Ovary (tissue), 7 donors: ENCODE measurements at regions not wholly inside any gene's neighbourhood (a gene's known extent, or its start where the extent isn't known, plus 50 kb on each side); places are given as distances from the start of the nearest gene placed in this dataset.

Source experiments
- DNase-seq, 5 donors: peaks; one replicate each; pipeline ENCODE4 v3.0.0-alpha.2; 2019 to 2020
- H3K27ac ChIP-seq, 2 donors: fragments of 200-600 bp; one replicate each; pipeline versions ENCODE4 v1.5.1 to v1.8.0; 2019 to 2022
- H3K27me3 ChIP-seq: fragments of 200-600 bp; one replicate; pipeline ENCODE4 v1.8.0; 2022
- H3K36me3 ChIP-seq: fragments of 200-600 bp; sonication (generic); one replicate; pipeline ENCODE4 v1.5.1; 2019
- H3K4me1 ChIP-seq: one replicate; pipeline ENCODE4 v1.8.1; 2013; ENCODE audit warnings: mild to moderate bottlenecking, moderate library complexity; ENCODE audit not compliant: insufficient read depth
- H3K4me3 ChIP-seq: fragments of 200-600 bp; sonication (generic); one replicate; pipeline ENCODE4 v1.5.1; 2017
- H3K9me3 ChIP-seq, 2 donors: fragments of 200-600 bp in 1 of 2; sonication (generic) in 1 of 2; one replicate each; pipeline versions ENCODE4 v1.5.1 to v1.8.1; 2013 to 2019; ENCODE audit warnings: mild to moderate bottlenecking in 1 of 2, moderate library complexity in 1 of 2
- CTCF ChIP-seq, 3 donors: fragments of 450-650 bp in 2 of 3; fragments of 200-600 bp in 1 of 3; IDR thresholded peaks; one replicate each; pipeline versions ENCODE4 v1.5.1 to v1.8.0; 2016 to 2022; ENCODE audit warnings: antibody characterized with exemption in 3 of 3, mild to moderate bottlenecking in 1 of 3
- EP300 ChIP-seq: sonication (generic); formaldehyde crosslinking; IDR thresholded peaks from one replicate; pipeline ENCODE4 v1.6.1; 2017; ENCODE audit warnings: antibody characterized with exemption
- POLR2A ChIP-seq: fragments of 450-650 bp; IDR thresholded peaks from one replicate; pipeline ENCODE4 v1.6.1; 2017; ENCODE audit warnings: antibody characterized with exemption, mild to moderate bottlenecking, moderate library complexity
- WGBS, 3 donors: extraction: QIAGEN DNeasy Blood & Tissue Kit in 1 of 3; methylation state at CpG; one replicate each; pipeline versions ENCODE4 v1.1.5 to v1.1.7; 2013 to 2017; 5-methylcytosine and 5-hydroxymethylcytosine counted together
- intact Hi-C, 4 donors: fragments of 100-400 bp; cut with DNase I; formaldehyde crosslinking; loops; one replicate each; pipeline versions ENCODE4 v1.11.0 to v1.15.1; 2022 to 2023
- donor health status: DM: no; HTN: no; CAD: no; lungs with moderate emphysema.
- donor health status: DM: no; HTN: no; CAD: no.
- donor health status: Bipolar disorder and iron deficiency.
- donor health status: DM: no; HTN: no; CAD: no.
- donor health status: DM: yes; HTN: yes; CAD: no.

GRCh38 chr12:28967426-28967825 is 181.7 kb upstream of the FAR2 start:
- intact Hi-C loops: no loop called here
- TF ChIP-seq POLR2A (no peak), EP300 (no peak), CTCF (IDR thresholded peaks at IDR 0.05) (no peak)
- H3K9me3 ChIP-seq: no peaks in the 10 kb centered on the region
- DNase-seq: no peak
- no peak overlapping the region for H3K27ac ChIP-seq
- WGBS, 3 donors: 91 to 97% (median 93%) methylated on average over 8 of the region's 8 CpGs
- H3K4me1 ChIP-seq: peaks cover 1% of the 10 kb centered on the region
- no peaks in the 10 kb centered on the region for H3K36me3 ChIP-seq
- no peak overlapping the region for H3K4me3 ChIP-seq
- no peaks in the 10 kb centered on the region for H3K27me3 ChIP-seq

GRCh38 chr12:28973491-28973890 is 175.6 kb upstream of the FAR2 start:
- H3K36me3 ChIP-seq: no peaks in the 10 kb centered on the region
- WGBS, 3 donors: 70 to 72% (median 70%) methylated on average over 2 of the region's 2 CpGs
- TF ChIP-seq EP300 (no peak), POLR2A (no peak), CTCF (IDR thresholded peaks at IDR 0.05) (no peak)
- no peak overlapping the region for H3K4me3 ChIP-seq
- no peaks in the 10 kb centered on the region for H3K9me3 ChIP-seq
- H3K4me1 ChIP-seq: no peaks in the 10 kb centered on the region
- no peaks in the 10 kb centered on the region for H3K27me3 ChIP-seq
- intact Hi-C loops: no loop called here
- no peak overlapping the region for H3K27ac ChIP-seq
- no peak for DNase-seq

GRCh38 chr12:28974166-28974565 is 174.9 kb upstream of the FAR2 start:
- Histone ChIP-seq H3K27me3 (no peaks in the 10 kb centered on the region), H3K9me3 (no peaks in the 10 kb centered on the region), H3K27ac (no peak overlapping the region), H3K4me3 (no peak overlapping the region), H3K36me3 (no peaks in the 10 kb centered on the region), H3K4me1 (no peaks in the 10 kb centered on the region)
- intact Hi-C loops: no loop called here
- 41 to 57% (median 50%) methylated on average over 1 of the region's 1 CpG for WGBS, 3 donors
- no peak for TF ChIP-seq POLR2A
- TF ChIP-seq CTCF (IDR thresholded peaks at IDR 0.05): no peak
- TF ChIP-seq EP300: no peak
- no peak for DNase-seq

DNA sequence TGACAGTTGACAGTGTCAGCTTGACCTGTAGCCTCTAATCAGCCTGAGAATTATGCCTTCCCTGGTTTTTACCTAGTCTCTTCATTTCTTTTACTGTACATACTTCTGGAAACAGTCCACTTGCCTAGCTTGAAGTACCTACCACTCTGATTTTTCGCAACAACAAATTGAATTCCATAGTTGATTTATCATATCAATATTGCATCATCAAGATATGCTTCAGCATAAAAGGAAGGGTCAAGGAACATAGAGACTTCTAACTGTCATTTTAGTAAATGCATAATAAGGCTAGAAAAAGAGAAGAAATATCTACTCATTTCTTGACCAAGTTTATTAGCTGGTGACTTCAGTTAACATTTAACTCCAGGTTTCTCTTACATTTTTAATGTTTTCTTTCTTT is 174.2 kb upstream of the FAR2 start:
- H3K9me3 ChIP-seq: no peaks in the 10 kb centered on the region
- TF ChIP-seq POLR2A: no peak
- TF ChIP-seq EP300: no peak
- no peak for TF ChIP-seq CTCF (IDR thresholded peaks at IDR 0.05)
- no peak for DNase-seq
- no peak overlapping the region for H3K27ac ChIP-seq
- H3K4me3 ChIP-seq: no peak overlapping the region
- 90 to 100% (median 98%) methylated on average over 1 of the region's 1 CpG for WGBS, 3 donors
- H3K36me3 ChIP-seq: no peaks in the 10 kb centered on the region
- no peaks in the 10 kb centered on the region for H3K4me1 ChIP-seq
- no peaks in the 10 kb centered on the region for H3K27me3 ChIP-seq
- intact Hi-C loops: no loop called here
